ENCODE measurements at regions not wholly inside any gene's neighbourhood (a gene's known extent, or its start where the extent isn't known, plus 50 kb on each side); places are given as distances from the start of the nearest gene placed in this dataset.

DNA sequence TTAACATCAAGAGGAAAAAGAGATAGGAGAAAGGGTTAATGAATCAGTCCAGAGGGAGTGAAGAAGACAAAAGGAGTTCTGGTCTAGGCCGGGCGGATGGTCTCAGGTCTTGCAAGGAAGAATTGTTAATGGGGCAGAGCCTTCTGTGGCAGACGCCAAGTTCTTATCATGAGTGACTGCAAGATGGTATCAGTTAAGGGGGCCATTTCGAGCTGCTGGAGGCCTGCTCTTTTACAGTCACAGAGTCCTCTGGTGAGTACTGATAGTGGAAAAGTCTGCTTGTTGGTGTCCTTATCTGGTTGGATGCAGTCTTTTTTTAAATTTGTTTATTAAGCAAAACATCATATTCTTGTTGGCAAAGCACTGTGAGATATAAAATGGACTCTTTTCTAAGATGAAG is 590.9 kb upstream of the SGCG start:
- no peak overlapping the region for H3K27ac ChIP-seq (ENCODE audit: low read length in 2 of 2)
- 65% methylated on average over 3 of the region's 4 CpGs for WGBS (ENCODE audit: insufficient coverage)
- POLR2A ChIA-PET = no interaction called here
- Mint-ChIP-seq H3K9me3 (ENCODE audit: insufficient read depth) (peaks cover 2% of the 10 kb centered on the region), H3K27ac (no peak overlapping the region), H3K27me3 (no peaks in the 10 kb centered on the region), H3K4me1 (no peaks in the 10 kb centered on the region), H3K4me3 (no peak overlapping the region)
- H2AFZ ChIP-seq (ENCODE audit: insufficient read depth, low read depth, low read length, poor library complexity, severe bottlenecking) = no peak overlapping the region
- peaks cover 0 to 7% (median 1%) of the 10 kb centered on the region in 3 donors for H3K9me3 ChIP-seq (ENCODE audit: control extremely low read depth in 1 of 3, control insufficient read depth in 2 of 3, insufficient read depth in 1 of 3, low read length in 2 of 3)
- no peak overlapping the region for H3K9ac ChIP-seq (ENCODE audit: low read length)
- H3K36me3 ChIP-seq (replicated peaks in 1 of 2; ENCODE audit: control extremely low read depth in 1 of 2, control insufficient read depth in 1 of 2, extremely low read depth in 1 of 2, insufficient read depth in 2 of 2, low read length in 1 of 2) = no peaks in the 10 kb centered on the region
- no peak overlapping the region for H3K4me2 ChIP-seq (replicated peaks; ENCODE audit: low read depth, low read length, poor library complexity, severe bottlenecking)
- H4K20me1 ChIP-seq (ENCODE audit: control insufficient read depth, insufficient read depth, low read length, poor library complexity, severe bottlenecking) = no peaks in the 10 kb centered on the region
- intact Hi-C loops (cut with micrococcal nuclease) = no loop called here
- no peak overlapping the region for H3K4me3 ChIP-seq (ENCODE audit: control extremely low read depth in 1 of 5, extremely low read depth in 1 of 5, insufficient read depth in 1 of 5, low read depth in 2 of 5, low read length in 4 of 5)
- no peaks in the 10 kb centered on the region for H3K79me2 ChIP-seq (ENCODE audit: control insufficient read depth, insufficient read depth, low read length)
- no peaks in the 10 kb centered on the region for H3K4me1 ChIP-seq (ENCODE audit: control insufficient read depth in 2 of 2, insufficient read depth in 2 of 2, low read length in 2 of 2)
- ATAC-seq (ENCODE audit: low read depth) = no peak
- no peak for DNase-seq
- H3K27me3 ChIP-seq (replicated peaks in 1 of 4; ENCODE audit: control extremely low read depth in 1 of 4, control insufficient read depth in 3 of 4, insufficient read depth in 4 of 4, low read length in 3 of 4) = no peaks in the 10 kb centered on the region
- CTCF ChIA-PET = no interaction called here
- TF ChIP-seq, protein P1, sequence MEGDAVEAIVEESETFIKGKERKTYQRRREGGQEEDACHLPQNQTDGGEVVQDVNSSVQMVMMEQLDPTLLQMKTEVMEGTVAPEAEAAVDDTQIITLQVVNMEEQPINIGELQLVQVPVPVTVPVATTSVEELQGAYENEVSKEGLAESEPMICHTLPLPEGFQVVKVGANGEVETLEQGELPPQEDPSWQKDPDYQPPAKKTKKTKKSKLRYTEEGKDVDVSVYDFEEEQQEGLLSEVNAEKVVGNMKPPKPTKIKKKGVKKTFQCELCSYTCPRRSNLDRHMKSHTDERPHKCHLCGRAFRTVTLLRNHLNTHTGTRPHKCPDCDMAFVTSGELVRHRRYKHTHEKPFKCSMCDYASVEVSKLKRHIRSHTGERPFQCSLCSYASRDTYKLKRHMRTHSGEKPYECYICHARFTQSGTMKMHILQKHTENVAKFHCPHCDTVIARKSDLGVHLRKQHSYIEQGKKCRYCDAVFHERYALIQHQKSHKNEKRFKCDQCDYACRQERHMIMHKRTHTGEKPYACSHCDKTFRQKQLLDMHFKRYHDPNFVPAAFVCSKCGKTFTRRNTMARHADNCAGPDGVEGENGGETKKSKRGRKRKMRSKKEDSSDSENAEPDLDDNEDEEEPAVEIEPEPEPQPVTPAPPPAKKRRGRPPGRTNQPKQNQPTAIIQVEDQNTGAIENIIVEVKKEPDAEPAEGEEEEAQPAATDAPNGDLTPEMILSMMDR (IDR thresholded peaks at IDR 0.05) = no peak
- no peak for TF ChIP-seq EZH2 (IDR thresholded peaks at IDR 0.05; ENCODE audit: borderline replicate concordance, insufficient read depth, low read depth, low read length, poor library complexity, severe bottlenecking)

DNA sequence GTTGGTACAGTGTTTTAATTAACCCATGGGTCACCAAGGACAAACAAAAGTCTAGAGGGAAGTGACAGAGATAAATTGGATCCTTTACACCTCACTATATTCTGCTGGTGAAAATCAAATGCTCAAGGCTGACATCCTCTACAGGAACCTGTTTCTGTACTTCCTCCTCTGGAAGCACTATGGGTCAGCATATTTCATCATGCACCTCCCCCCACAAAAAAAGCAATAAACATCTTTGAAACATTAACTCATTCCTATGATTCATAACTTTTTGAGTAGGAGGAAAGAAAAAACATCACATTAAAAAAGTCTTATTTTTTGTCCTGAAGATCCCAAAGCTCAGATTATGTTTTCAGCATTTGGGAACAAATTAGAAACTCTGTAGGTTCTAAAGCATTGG is 588.3 kb upstream of the SGCG start:
- Histone ChIP-seq H3K4me3 (ENCODE audit: control extremely low read depth in 1 of 5, extremely low read depth in 1 of 5, insufficient read depth in 1 of 5, low read depth in 2 of 5, low read length in 4 of 5) (no peak overlapping the region), H3K9me3 (ENCODE audit: control extremely low read depth in 1 of 3, control insufficient read depth in 2 of 3, insufficient read depth in 1 of 3, low read length in 2 of 3) (peaks cover 0 to 1% (median 0%) of the 10 kb centered on the region in 3 donors), H3K27ac (ENCODE audit: low read length in 2 of 2) (no peak overlapping the region), H3K4me1 (ENCODE audit: control insufficient read depth in 2 of 2, insufficient read depth in 2 of 2, low read length in 2 of 2) (no peaks in the 10 kb centered on the region), H4K20me1 (ENCODE audit: control insufficient read depth, insufficient read depth, low read length, poor library complexity, severe bottlenecking) (no peaks in the 10 kb centered on the region), H3K9ac (ENCODE audit: low read length) (no peak overlapping the region), H3K4me2 (replicated peaks; ENCODE audit: low read depth, low read length, poor library complexity, severe bottlenecking) (no peak overlapping the region), H3K36me3 (replicated peaks in 1 of 2; ENCODE audit: control extremely low read depth in 1 of 2, control insufficient read depth in 1 of 2, extremely low read depth in 1 of 2, insufficient read depth in 2 of 2, low read length in 1 of 2) (no peaks in the 10 kb centered on the region), H2AFZ (ENCODE audit: insufficient read depth, low read depth, low read length, poor library complexity, severe bottlenecking) (no peak overlapping the region), H3K79me2 (ENCODE audit: control insufficient read depth, insufficient read depth, low read length) (no peaks in the 10 kb centered on the region), H3K27me3 (replicated peaks in 1 of 4; ENCODE audit: control extremely low read depth in 1 of 4, control insufficient read depth in 3 of 4, insufficient read depth in 4 of 4, low read length in 3 of 4) (no peaks in the 10 kb centered on the region)
- Mint-ChIP-seq H3K27ac (no peak overlapping the region), H3K4me3 (no peak overlapping the region), H3K9me3 (ENCODE audit: insufficient read depth) (peaks cover 2% of the 10 kb centered on the region), H3K27me3 (no peaks in the 10 kb centered on the region), H3K4me1 (no peaks in the 10 kb centered on the region)
- CTCF ChIA-PET = no interaction called here
- DNase-seq (no peak), ATAC-seq (ENCODE audit: low read depth) (no peak)
- TF ChIP-seq, protein P1 (IDR thresholded peaks at IDR 0.05) = no peak
- no peak for TF ChIP-seq EZH2 (IDR thresholded peaks at IDR 0.05; ENCODE audit: borderline replicate concordance, insufficient read depth, low read depth, low read length, poor library complexity, severe bottlenecking)
- intact Hi-C loops (cut with micrococcal nuclease) = no loop called here
- POLR2A ChIA-PET = no interaction called here

All from B cell (primary cell).